Peyer's patch (tissue), 4 donors: ENCODE measurements at regions not wholly inside any gene's neighbourhood (a gene's known extent, or its start where the extent isn't known, plus 50 kb on each side); places are given as distances from the start of the nearest gene placed in this dataset.

ENCODE experiments used
- DNase-seq, 3 donors: peaks; one replicate each; pipeline ENCODE4 v3.0.0-alpha.2; 2017 to 2019
- H3K27ac ChIP-seq, 4 donors: fragments of 200-600 bp; sonication (generic); one replicate each; pipeline ENCODE4 v1.5.1; 2016 to 2019
- H3K27me3 ChIP-seq, 2 donors: fragments of 200-600 bp; sonication (generic); one replicate each; pipeline ENCODE4 v1.5.1; 2019
- H3K36me3 ChIP-seq, 3 donors: fragments of 200-600 bp; sonication (generic); one replicate each; pipeline ENCODE4 v1.5.1; 2016 to 2019
- H3K4me1 ChIP-seq, 4 donors: fragments of 200-600 bp; sonication (generic); one replicate each; pipeline ENCODE4 v1.5.1; 2016 to 2019
- H3K4me3 ChIP-seq, 4 donors: fragments of 200-600 bp; sonication (generic); 1 replicate in 3 of 4; 2 replicates in 1 of 4; pipeline ENCODE4 v1.5.1; 2016 to 2019; ENCODE audit warnings: mild to moderate bottlenecking in 1 of 4
- H3K9me3 ChIP-seq, 4 donors: fragments of 200-600 bp; sonication (generic); one replicate each; pipeline ENCODE4 v1.5.1; 2016 to 2019; ENCODE audit warnings: mild to moderate bottlenecking in 1 of 4
- POLR2A ChIP-seq, 2 donors: fragments of 450-650 bp; IDR thresholded peaks; one replicate each; pipeline ENCODE4 v1.5.1; 2017; ENCODE audit warnings: antibody characterized with exemption in 2 of 2, mild to moderate bottlenecking in 2 of 2, moderate library complexity in 2 of 2
- TF ChIP-seq, protein P1 (sequence below), 6 experiments: fragments of 450-650 bp in 4 of 6; fragments of 200-600 bp in 2 of 6; sonication (generic) in 1 of 6; IDR thresholded peaks; one replicate each; pipeline ENCODE4 v1.5.1; 2017 to 2019; ENCODE audit warnings: antibody characterized with exemption in 6 of 6, mild to moderate bottlenecking in 3 of 6, moderate library complexity in 1 of 6

- no peak overlapping the region for H3K27ac ChIP-seq
- TF ChIP-seq, protein P1, sequence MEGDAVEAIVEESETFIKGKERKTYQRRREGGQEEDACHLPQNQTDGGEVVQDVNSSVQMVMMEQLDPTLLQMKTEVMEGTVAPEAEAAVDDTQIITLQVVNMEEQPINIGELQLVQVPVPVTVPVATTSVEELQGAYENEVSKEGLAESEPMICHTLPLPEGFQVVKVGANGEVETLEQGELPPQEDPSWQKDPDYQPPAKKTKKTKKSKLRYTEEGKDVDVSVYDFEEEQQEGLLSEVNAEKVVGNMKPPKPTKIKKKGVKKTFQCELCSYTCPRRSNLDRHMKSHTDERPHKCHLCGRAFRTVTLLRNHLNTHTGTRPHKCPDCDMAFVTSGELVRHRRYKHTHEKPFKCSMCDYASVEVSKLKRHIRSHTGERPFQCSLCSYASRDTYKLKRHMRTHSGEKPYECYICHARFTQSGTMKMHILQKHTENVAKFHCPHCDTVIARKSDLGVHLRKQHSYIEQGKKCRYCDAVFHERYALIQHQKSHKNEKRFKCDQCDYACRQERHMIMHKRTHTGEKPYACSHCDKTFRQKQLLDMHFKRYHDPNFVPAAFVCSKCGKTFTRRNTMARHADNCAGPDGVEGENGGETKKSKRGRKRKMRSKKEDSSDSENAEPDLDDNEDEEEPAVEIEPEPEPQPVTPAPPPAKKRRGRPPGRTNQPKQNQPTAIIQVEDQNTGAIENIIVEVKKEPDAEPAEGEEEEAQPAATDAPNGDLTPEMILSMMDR (IDR thresholded peaks at IDR 0.05) = no peak
- TF ChIP-seq POLR2A (IDR thresholded peaks at IDR 0.05) = no peak
- H3K4me1 ChIP-seq = peaks cover 0 to 11% (median 0%) of the 10 kb centered on the region in 4 donors
- peak overlapping the region in 1 of 4 donors; percentile 93 for H3K4me3 ChIP-seq
- no peaks in the 10 kb centered on the region for H3K9me3 ChIP-seq
- no peaks in the 10 kb centered on the region for H3K27me3 ChIP-seq
- no peaks in the 10 kb centered on the region for H3K36me3 ChIP-seq
- DNase-seq = no peak
These were observed 63.1 kb downstream of the KCNRG start for GRCh38 chr13:50078231-50078894.

GRCh38 chr13:50078895-50079654 is 63.8 kb downstream of the KCNRG start:
- Histone ChIP-seq H3K4me1 (peaks cover 0 to 19% (median 0%) of the 10 kb centered on the region in 4 donors), H3K36me3 (no peaks in the 10 kb centered on the region), H3K4me3 (peak overlapping the region in 3 of 4 donors; percentile 83 to 93 (median 83)), H3K9me3 (no peaks in the 10 kb centered on the region), H3K27me3 (no peaks in the 10 kb centered on the region), H3K27ac (no peak overlapping the region)
- no peak for DNase-seq
- TF ChIP-seq, protein P1 (IDR thresholded peaks at IDR 0.05) = no peak
- no peak for TF ChIP-seq POLR2A (IDR thresholded peaks at IDR 0.05)

DNA sequence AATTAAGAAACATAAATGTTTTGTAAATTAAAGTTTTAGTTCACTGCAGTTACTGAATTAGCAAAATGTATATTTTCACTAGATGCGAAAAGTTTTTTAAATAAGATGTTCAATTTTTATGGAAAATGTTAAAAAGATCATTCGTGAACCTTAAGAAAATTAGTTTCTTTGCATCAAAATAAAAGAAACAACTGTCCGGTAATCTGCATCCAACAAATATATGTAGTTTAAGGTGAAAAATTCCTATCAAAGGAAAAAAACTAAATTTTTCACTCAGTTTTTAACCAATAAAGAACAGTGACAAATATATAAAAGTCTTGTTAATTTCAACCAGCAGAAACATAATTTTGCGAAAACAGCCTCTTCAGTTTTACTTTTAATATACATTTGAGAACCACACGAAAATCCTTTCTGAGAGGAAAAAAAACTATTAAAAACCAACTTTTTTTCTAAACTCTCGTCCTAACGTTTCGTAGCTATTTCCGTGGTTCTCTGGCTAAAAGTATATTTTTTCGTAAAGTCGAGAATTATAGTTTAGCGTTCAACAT is 64.5 kb downstream of the KCNRG start:
- Histone ChIP-seq H3K27me3 (no peaks in the 10 kb centered on the region), H3K4me3 (peak overlapping the region; percentile 81 to 93 (median 83)), H3K27ac (peak overlapping the region; percentile 82 to 96 (median 93)), H3K36me3 (no peaks in the 10 kb centered on the region), H3K9me3 (no peaks in the 10 kb centered on the region), H3K4me1 (peaks cover 0 to 20% (median 0%) of the 10 kb centered on the region in 4 donors)
- TF ChIP-seq POLR2A (IDR thresholded peaks at IDR 0.05) = no peak
- TF ChIP-seq, protein P1 (IDR thresholded peaks at IDR 0.05) = no peak
- DNase-seq = no peak

- peak overlapping the region; percentile 81 to 93 (median 83) for H3K4me3 ChIP-seq
- no peaks in the 10 kb centered on the region for H3K36me3 ChIP-seq
- H3K9me3 ChIP-seq = no peaks in the 10 kb centered on the region
- H3K4me1 ChIP-seq = peaks cover 0 to 20% (median 0%) of the 10 kb centered on the region in 4 donors
- H3K27ac ChIP-seq = peak overlapping the region; percentile 82 to 96 (median 93)
- peak in 2 of 3 donors; percentile 56 to 59 for DNase-seq
- H3K27me3 ChIP-seq = no peaks in the 10 kb centered on the region
- TF ChIP-seq, protein P1 (IDR thresholded peaks at IDR 0.05) = no peak
- TF ChIP-seq POLR2A (IDR thresholded peaks at IDR 0.05) = no peak
These were observed 65.1 kb downstream of the KCNRG start for GRCh38 chr13:50080203-50080910.

DNA sequence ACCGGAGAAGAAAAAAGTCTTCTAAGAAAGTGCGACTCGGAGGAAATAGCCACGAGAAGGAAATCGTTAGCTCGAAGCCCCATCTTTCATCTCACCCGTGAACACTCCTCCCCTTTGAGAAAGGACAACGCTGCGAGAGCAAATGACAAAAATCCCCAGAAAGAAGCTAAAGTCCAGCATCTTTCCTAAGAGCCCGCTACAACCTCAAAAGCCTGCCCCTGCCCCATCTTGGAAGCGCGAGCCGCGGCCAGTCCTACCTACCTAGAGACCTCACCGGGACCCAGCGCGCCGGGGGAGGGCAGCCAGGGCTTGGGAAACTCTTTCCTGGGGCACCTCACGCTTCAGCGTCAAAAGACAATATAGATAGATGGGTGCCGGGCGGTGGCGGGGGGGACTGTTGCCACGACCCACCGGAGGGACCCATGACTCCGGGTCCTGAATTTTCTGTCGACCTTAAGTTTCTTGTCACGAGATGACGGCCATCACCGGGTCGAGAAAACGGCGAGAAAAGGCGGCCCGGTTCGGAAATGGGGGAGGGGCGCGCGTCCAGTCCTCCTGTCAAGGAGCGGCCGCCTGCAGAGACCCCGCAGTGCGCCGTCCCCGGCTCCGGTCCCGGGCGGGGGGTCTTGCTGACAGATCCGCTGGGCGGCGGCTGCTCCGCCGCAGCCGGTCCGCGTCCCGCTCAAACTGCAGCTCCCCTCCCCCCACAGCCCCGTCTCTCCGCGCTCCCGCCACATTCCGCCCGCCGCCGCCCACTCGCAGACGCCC is 65.9 kb downstream of the KCNRG start:
- H3K27ac ChIP-seq = peak overlapping the region; percentile 82 to 96 (median 93)
- H3K9me3 ChIP-seq = no peaks in the 10 kb centered on the region
- DNase-seq = peak; percentile 61 to 82 (median 80)
- TF ChIP-seq POLR2A (IDR thresholded peaks at IDR 0.05) = no peak
- TF ChIP-seq, protein P1 (IDR thresholded peaks at IDR 0.05) = no peak
- no peaks in the 10 kb centered on the region for H3K27me3 ChIP-seq
- peaks cover 0 to 20% (median 0%) of the 10 kb centered on the region in 4 donors for H3K4me1 ChIP-seq
- H3K4me3 ChIP-seq = peak overlapping the region; percentile 81 to 93 (median 83)
- no peaks in the 10 kb centered on the region for H3K36me3 ChIP-seq
